Right ventricle myocardium inferior (tissue), 1 donor: ENCODE measurements at regions not wholly inside any gene's neighbourhood (a gene's known extent, or its start where the extent isn't known, plus 50 kb on each side); places are given as distances from the start of the nearest gene placed in this dataset.
"Not testable (repeated sequence)": the region's sequence is repeated elsewhere in the genome, so short reads cannot be mapped to it uniquely, and the experiment has no call there.

Source experiments
- ATAC-seq: fragments of 200-7000 bp; cut with Tn5 transposase; one replicate; pipeline ENCODE4 v1.9.1; 2020; ENCODE audit warnings: mild to moderate bottlenecking, moderate library complexity
- DNase-seq: peaks from one replicate; pipeline ENCODE4 v3.0.0; 2021; ENCODE audit errors: missing footprints
- intact Hi-C: fragments of 100-400 bp; cut with DNase I; formaldehyde crosslinking; loops from one replicate; pipeline ENCODE4 v1.11.0; 2022
- donor health status: DM: no; HTN: yes; CAD: no; lungs with severe emphysema.

GRCh38 chr16:29219966-29220646 is 186.4 kb downstream of the NPIPB11 start:
- peak; percentile 46 for ATAC-seq
- intact Hi-C loops, DNase-seq: not testable (repeated sequence)

- intact Hi-C loops, DNase-seq, ATAC-seq: not testable (repeated sequence)
Measured at GRCh38 chr16:29219562-29219961, 186.9 kb downstream of the NPIPB11 start.

GRCh38 chr16:29218649-29219048 is 187.9 kb downstream of the NPIPB11 start:
- DNase-seq, intact Hi-C loops, ATAC-seq: not testable (repeated sequence)

GRCh38 chr16:29218171-29218570 is 188.3 kb downstream of the NPIPB11 start:
- ATAC-seq, intact Hi-C loops, DNase-seq: not testable (repeated sequence)

GRCh38 chr16:29217752-29218126 is 188.8 kb downstream of the NPIPB11 start:
- DNase-seq, intact Hi-C loops, ATAC-seq: not testable (repeated sequence)

- intact Hi-C loops, ATAC-seq, DNase-seq: not testable (repeated sequence)
Measured at GRCh38 chr16:29217104-29217751, 189.3 kb downstream of the NPIPB11 start.

GRCh38 chr16:29213770-29214169 is 192.7 kb downstream of the NPIPB11 start:
- DNase-seq, intact Hi-C loops, ATAC-seq: not testable (repeated sequence)

- DNase-seq, ATAC-seq, intact Hi-C loops: not testable (repeated sequence)
Measured at GRCh38 chr16:29213251-29213650, 193.3 kb downstream of the NPIPB11 start.

GRCh38 chr16:29212084-29213027 is 194.2 kb downstream of the NPIPB11 start:
- intact Hi-C loops, DNase-seq, ATAC-seq: not testable (repeated sequence)

- DNase-seq, ATAC-seq, intact Hi-C loops: not testable (repeated sequence)
Measured at GRCh38 chr16:29211456-29211855, 195.1 kb downstream of the NPIPB11 start.

- intact Hi-C loops, DNase-seq: not testable (repeated sequence)
- ATAC-seq, result peak; percentile 83
Measured at GRCh38 chr16:29210299-29211150, 196.0 kb downstream of the NPIPB11 start.

- DNase-seq, intact Hi-C loops, ATAC-seq: not testable (repeated sequence)
Measured at GRCh38 chr16:29206120-29206519, 200.4 kb downstream of the NPIPB11 start.

GRCh38 chr16:29205151-29205550 is 201.4 kb downstream of the NPIPB11 start:
- intact Hi-C loops, ATAC-seq, DNase-seq: not testable (repeated sequence)

- intact Hi-C loops, result no loop called here
- DNase-seq (no peak), ATAC-seq (no peak)
Measured at GRCh38 chr16:29204806-29205135, 201.7 kb downstream of the NPIPB11 start.

GRCh38 chr16:29203933-29204805 is 202.3 kb downstream of the NPIPB11 start:
- DNase-seq, ATAC-seq, intact Hi-C loops: not testable (repeated sequence)

- DNase-seq, intact Hi-C loops, ATAC-seq: not testable (repeated sequence)
Measured at GRCh38 chr16:29203046-29203932, 203.2 kb downstream of the NPIPB11 start.
